GM12874 (cell line): ENCODE measurements at regions not wholly inside any gene's neighbourhood (a gene's known extent, or its start where the extent isn't known, plus 50 kb on each side); places are given as distances from the start of the nearest gene placed in this dataset.

Experiments used
- TF ChIP-seq, protein P1 (sequence below): IDR thresholded peaks from 2 replicates; pipeline ENCODE4 v1.5.1; 2011; ENCODE audit warnings: low read depth, mild to moderate bottlenecking, control low read depth, low read length, moderate library complexity; ENCODE audit not compliant: insufficient read depth

DNA sequence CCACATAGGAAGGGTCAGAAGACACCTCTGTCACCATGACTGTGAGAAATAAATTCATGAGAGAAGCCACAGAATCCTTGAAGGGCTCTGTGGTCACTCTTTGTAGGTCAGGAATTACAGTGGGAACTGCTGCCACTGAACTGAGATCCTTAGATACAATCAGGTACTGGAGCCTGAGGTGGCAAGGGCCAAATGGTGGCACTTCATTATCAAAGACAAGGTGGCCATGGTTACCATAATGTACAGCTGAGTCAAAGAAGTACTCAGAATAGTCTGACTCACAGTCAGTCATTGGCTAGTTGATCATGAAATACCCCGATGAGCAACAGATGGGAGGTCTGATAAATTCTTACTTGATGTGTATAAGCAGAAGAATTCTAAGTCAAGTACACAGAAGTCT lies 131.9 kb downstream of the RTL3 start:
- TF ChIP-seq, protein P1, sequence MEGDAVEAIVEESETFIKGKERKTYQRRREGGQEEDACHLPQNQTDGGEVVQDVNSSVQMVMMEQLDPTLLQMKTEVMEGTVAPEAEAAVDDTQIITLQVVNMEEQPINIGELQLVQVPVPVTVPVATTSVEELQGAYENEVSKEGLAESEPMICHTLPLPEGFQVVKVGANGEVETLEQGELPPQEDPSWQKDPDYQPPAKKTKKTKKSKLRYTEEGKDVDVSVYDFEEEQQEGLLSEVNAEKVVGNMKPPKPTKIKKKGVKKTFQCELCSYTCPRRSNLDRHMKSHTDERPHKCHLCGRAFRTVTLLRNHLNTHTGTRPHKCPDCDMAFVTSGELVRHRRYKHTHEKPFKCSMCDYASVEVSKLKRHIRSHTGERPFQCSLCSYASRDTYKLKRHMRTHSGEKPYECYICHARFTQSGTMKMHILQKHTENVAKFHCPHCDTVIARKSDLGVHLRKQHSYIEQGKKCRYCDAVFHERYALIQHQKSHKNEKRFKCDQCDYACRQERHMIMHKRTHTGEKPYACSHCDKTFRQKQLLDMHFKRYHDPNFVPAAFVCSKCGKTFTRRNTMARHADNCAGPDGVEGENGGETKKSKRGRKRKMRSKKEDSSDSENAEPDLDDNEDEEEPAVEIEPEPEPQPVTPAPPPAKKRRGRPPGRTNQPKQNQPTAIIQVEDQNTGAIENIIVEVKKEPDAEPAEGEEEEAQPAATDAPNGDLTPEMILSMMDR: no peak

DNA sequence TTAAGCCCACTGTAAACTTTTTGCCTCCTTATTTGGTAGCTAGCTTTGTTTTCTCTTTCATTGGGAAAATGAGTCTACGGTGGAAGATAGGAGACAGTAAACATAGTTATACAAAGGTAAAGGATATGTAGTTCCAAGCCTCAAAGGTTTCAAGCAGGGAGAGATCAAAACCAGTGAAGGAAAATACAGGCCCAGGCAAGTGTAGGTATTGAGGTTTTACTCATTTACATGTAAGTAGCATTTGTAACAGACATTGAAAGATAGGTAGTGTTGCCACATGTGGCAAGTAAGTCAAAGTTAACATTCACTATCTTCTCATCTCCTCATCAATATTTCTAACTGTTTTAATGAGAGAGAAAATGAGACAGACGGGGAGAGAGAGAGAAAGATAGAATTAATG lies 136.5 kb downstream of the RTL3 start:
- TF ChIP-seq, protein P1: no peak

DNA sequence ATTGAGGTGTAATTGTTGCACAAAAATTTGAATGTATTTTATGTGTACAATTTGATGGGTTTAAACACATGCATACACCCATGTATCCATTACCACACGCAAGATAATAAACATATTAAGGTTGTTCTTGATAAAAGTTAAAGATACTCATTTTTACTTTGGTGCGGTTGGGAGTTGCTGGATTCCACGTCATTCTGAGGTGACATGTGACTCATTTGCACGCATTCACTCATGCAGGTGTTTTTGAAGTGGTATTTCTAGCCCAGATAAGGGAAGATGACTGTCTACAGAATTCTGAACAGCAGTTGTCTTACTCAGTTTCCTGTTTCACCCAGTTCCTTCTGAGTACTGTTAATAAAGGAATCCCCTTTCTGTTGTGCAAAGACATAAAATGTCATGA lies 142.0 kb downstream of the RTL3 start:
- TF ChIP-seq, protein P1: no peak

DNA sequence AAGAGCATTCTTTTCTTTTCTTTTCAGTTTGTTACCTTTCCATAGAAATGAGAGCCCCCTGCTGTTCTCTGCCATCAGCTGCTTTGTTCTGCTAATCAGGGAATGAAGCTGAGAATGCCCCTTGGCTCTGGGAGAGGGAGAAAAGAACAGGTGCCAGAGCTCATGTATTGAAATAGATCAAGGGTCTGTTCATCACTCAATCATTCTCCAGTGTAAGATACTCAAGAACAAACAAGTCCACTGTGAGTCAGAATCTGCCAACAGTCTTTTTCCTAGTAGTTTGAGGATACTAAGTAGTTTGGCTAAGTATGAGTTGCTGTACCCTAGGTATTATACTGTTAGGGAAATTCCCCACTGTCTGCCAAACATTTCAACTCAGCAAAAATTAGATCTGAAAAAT lies 144.3 kb downstream of the RTL3 start:
- TF ChIP-seq, protein P1: 0 out of 2 replicates have a peak, but pooled peaks have one; percentile 7

DNA sequence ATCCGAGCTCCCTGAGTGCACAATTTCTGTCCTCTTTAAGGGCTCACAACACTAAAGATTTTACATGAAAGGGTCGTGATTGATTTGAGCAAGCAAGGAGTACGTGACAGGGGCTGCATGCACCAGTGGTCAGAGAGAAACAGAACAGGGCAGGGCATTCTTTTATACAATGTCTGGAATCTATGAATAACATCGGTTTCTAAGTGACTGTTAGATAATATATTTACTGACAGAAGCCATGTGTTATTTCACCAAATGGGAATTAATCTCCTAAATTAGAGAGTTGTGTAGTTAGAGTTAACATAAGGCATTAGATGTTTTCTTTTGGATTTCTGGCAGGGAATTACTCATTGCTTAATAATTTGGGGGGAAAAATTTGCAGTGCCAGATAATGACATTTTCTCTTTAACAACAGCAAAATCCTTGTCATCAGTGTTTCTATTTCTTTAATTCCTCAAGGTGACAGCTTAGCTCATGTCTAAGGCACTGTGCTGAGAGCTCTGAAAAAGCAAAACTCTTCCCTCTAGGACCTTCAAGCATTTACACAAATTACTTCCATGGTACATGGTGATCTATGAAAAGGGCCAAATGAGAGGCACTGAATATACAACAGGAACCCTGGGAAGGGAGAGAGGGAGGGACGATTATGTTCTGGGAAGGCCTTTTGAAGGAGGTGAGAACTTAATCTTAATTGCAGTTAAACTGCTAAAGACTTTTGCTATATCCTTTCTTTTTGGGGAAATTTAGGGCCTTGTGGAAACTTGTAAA lies 145.0 kb downstream of the RTL3 start:
- TF ChIP-seq, protein P1: no peak

- TF ChIP-seq, protein P1: no peak
Observed at GRCh38 chrX:78506248-78506647, 152.9 kb downstream of the RTL3 start.

DNA sequence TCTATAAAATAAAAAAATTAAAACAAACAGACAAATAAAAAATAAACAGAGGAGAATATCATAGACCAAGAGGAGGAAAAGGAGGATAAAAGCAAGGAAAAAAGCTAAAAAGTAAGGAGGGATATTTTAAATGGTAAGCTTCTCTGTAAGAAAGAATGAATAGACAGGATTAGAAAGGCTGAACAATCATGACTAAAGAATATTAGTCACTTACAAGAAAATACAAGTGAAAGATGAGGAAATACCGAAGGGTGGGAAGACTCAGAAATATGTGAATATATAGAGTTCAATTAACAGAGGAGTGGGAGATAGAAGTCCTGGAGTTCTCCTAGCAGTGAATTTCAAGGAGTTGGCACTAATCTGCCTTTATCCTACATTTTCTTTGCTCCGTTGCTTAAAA lies 162.6 kb downstream of the RTL3 start:
- TF ChIP-seq, protein P1: no peak

- TF ChIP-seq, protein P1: no peak
Observed at GRCh38 chrX:78493180-78493579, 165.8 kb upstream of the CYSLTR1 start.
